ENCODE measurements at regions not wholly inside any gene's neighbourhood (a gene's known extent, or its start where the extent isn't known, plus 50 kb on each side); places are given as distances from the start of the nearest gene placed in this dataset.
"Not testable (repeated sequence)": the region's sequence is repeated elsewhere in the genome, so short reads cannot be mapped to it uniquely, and the experiment has no call there.

DNA sequence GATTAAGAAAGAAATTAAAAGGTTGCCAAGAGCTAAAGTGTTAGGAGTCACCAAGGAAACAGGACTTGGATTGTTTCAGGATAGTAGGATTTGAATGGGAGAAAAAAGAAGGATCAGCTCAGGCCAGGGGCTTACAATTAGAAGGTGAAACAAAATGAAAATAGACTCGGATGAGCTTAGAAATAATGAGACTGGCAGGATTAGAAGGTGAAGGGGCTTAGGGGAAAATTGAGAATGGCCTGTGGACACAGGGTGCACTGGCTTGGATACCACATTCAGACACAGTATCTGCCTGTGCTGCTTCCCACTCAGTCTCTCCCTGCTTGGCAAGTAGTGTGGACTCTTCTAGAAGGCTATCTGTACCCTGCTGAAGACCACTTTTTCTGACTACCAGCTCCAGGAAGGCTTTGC, 206.1 kb upstream of the ATP10A start:
- TF ChIP-seq, protein P1, sequence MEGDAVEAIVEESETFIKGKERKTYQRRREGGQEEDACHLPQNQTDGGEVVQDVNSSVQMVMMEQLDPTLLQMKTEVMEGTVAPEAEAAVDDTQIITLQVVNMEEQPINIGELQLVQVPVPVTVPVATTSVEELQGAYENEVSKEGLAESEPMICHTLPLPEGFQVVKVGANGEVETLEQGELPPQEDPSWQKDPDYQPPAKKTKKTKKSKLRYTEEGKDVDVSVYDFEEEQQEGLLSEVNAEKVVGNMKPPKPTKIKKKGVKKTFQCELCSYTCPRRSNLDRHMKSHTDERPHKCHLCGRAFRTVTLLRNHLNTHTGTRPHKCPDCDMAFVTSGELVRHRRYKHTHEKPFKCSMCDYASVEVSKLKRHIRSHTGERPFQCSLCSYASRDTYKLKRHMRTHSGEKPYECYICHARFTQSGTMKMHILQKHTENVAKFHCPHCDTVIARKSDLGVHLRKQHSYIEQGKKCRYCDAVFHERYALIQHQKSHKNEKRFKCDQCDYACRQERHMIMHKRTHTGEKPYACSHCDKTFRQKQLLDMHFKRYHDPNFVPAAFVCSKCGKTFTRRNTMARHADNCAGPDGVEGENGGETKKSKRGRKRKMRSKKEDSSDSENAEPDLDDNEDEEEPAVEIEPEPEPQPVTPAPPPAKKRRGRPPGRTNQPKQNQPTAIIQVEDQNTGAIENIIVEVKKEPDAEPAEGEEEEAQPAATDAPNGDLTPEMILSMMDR (IDR thresholded peaks at IDR 0.05), result no peak
- ATAC-seq (ENCODE audit: low FRiP score) (no peak), DNase-seq (ENCODE audit: low spot score) (no peak)

GRCh38 chr15:26066896-26067295, 203.8 kb upstream of the ATP10A start:
- ATAC-seq (ENCODE audit: low FRiP score) (peak; percentile 63), DNase-seq (ENCODE audit: low spot score) (no peak)
- TF ChIP-seq, protein P1 (IDR thresholded peaks at IDR 0.05), result no peak

GRCh38 chr15:26065723-26066122, 202.6 kb upstream of the ATP10A start:
- ATAC-seq (ENCODE audit: low FRiP score), result no peak
- no peak for DNase-seq (ENCODE audit: low spot score)
- TF ChIP-seq, protein P1 (IDR thresholded peaks at IDR 0.05), result no peak

DNA sequence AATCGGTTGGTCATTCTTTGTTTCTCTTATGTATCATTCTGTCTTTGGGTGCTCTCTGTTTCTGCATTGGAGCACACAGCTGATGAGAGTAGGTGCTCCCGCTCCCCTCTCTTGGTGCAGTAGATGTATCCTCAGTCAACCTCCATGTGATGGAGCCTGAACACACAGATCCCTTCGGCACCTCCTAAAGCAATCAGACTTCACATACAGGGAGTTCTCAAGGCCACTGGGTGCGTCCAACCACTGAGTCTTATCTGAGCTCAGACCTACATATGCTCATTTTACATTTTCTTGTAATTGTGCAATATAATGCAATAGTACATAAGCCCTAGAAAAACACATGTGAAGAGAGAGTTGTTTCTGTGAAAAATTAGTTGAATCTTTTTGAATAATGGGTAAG, 198.1 kb upstream of the ATP10A start:
- ATAC-seq (ENCODE audit: low FRiP score), result no peak
- TF ChIP-seq, protein P1 (IDR thresholded peaks at IDR 0.05), result no peak
- no peak for DNase-seq (ENCODE audit: low spot score)

GRCh38 chr15:26056766-26057165, 193.6 kb upstream of the ATP10A start:
- not testable (repeated sequence) for ATAC-seq (ENCODE audit: low FRiP score); DNase-seq (ENCODE audit: low spot score)

DNA sequence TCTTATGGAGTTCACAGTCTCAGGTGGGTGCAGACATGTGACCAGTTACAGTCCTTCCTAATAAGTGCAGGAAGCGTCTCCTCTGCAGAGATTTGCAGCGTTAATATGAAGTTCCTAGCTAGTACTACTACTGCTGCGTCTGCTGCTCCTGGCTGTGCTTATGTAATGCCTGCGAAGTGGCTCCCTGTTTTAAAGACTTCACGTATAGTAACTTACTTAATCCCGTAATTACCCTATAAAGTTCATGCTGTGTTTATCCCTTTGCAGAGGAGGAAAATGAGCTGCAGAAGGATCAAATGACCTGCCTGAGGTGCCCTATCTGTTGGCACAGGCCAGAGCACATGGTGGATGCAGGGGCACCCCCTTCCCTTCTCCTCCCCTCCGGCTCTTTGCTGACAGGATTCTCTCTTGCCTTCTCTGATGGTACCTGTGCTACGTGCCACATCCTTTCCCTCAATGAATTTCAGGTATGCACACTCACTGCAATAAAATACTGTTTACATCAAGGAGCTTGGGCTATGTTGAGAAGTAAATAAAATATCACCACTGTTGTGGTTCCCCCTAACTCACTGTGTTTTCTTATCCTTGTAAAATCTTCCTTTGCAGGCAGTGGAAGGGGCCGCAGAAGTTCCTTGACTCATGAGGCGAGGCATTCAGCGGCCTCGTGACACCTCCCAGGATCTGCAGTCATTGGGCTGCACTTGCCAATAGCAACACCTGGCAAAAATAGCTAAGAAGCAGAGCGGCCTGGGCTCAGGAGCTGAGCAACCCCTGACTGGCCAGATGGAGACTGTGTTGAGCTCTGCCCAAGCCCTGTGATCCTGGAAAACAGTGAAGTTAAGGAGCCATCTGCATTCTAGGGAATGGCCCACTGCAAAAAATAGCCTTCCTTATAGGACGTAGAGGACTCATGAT, 188.9 kb upstream of the ATP10A start:
- TF ChIP-seq, protein P1 (IDR thresholded peaks at IDR 0.05), result no peak
- no peak for ATAC-seq (ENCODE audit: low FRiP score)
- no peak for DNase-seq (ENCODE audit: low spot score)

DNA sequence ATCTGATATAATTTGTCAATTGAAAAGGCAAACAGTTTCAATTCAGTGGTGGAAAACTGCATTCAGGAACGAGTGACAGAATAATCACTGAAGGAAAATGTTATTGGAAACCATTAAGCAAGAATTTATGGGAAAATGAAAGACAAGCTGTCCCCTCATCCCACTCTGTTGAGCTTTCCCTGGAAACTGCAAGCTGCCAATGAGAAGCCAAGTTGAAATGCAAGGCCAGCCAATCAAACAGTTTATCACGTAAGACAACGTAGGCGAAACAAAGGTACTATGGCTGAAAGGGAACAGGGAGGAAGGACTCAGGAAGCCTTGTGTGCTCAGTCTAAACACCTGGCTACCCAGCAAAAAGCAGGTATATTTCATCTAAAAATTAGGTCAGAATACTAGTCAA, 187.9 kb upstream of the ATP10A start:
- no peak for ATAC-seq (ENCODE audit: low FRiP score)
- DNase-seq (ENCODE audit: low spot score), result no peak
- TF ChIP-seq, protein P1 (IDR thresholded peaks at IDR 0.05), result no peak
